Suppressor macrophage (primary cell): ENCODE measurements at regions not wholly inside any gene's neighbourhood (a gene's known extent, or its start where the extent isn't known, plus 50 kb on each side); places are given as distances from the start of the nearest gene placed in this dataset.
"Not testable (repeated sequence)": the region's sequence is repeated elsewhere in the genome, so short reads cannot be mapped to it uniquely, and the experiment has no call there.

Experiments
- DNase-seq, 4 experiments: peaks; one replicate each; pipeline ENCODE4 v3.0.0-alpha.2; 2020 to 2022

DNA sequence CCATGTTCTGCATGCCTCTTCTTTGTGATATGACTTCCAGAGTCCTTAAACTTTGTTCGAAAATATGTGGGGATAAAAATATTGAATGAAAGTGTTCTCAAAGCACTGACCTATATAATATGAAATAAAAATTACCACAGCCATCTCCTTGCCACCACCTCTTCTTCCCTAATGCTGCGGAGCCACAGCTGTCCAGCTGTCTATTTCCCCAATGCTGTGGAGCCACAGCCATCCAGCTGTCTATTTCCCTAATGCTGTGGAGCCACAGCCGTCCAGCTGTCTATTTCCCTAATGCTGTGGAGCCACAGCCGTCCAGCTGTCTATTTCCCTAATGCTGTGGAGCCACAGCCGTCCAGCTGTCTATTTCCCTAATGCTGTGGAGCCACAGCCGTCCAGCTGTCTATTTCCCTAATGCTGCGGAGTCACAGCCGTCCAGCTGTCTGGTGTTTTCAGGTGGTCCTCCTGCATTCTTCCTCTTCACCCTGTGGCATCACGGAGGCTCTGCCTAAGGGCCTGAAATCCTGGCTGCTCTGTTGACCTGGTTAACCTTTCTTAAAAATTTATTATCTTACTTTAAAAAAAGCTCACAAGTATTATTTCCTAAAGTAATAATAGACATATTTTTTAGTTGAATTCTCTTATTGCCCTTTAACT lies 266.1 kb upstream of the MEX3C start:
- DNase-seq: no peak

DNA sequence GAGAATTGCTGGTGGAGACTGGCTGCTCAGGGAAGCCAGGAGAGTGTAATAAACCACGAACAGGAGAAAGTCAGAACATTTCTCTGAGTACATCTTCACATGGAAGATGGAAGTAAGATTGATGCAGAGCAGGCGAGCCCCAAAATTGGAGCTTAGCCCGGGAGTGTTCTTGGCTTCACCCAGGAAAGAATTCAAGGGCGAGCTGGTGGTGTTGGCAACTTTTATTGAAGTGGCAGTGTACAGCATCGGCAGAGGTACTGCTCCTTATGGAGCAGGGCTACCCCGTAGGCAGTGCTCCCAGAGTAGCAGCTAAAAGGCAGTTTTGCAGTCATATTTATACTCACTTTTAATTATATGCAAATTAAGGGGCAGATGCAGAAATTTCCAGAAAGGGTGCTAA lies 281.4 kb upstream of the MEX3C start:
- no peak for DNase-seq

DNA sequence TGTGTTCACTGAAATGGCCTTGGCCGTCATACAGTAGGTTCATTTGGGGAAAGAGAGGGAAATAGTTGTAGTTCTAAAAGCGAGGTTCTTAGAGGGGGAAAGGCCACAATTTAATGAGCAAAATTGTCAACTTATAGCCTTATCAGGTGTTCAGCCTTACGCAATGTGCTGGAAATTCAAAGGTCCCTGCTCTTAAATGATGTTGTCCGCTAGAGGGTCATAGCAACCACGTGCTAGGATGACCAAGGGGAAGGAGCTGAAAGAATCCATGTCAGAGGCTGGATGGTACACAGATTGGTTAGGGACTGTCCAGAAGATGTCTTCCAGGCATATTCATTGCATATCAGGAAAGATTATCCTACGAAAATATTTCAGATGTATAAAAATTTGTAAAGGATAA lies 282.3 kb upstream of the MEX3C start:
- DNase-seq: no peak

DNA sequence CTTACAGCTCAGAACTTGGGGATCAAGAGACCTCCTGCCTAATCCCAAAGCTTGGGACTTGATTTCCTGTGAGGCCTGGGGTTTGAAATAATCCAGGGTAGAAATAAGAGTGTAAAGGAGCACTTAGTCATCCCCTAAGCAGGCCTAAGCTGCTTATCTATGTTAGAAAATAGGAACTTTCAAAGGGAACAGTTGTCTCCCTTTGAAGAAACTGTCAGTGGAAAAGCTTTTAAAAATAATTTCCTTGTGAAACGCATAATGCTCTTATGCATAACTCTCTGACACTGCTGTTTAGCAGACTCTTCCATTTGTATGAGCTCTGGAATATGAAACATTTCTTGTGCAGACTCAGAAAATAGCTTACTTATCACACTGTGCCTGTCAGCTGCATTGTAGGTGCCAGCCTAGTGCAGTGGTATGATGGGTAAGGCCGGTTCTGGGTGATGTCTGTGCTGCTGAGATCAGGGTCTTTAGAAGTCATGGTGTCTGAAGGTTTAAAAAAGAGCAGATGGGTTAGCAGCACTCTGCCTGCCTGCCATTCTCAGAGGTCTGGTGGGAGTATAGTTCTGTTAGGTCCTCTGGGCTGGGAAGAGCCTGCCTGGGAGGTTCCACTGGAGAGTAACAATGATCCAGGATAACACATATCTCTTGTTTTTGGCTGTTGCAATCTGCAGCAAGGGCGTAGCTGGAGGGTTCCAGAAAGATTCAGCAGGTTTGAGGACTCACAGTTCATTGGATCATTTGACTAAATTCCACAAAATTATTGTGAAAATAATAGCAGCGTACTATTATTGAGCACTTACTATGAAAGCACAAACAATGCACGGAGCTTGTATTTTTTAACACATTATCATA lies 283.2 kb upstream of the MEX3C start:
- DNase-seq: no peak

DNA sequence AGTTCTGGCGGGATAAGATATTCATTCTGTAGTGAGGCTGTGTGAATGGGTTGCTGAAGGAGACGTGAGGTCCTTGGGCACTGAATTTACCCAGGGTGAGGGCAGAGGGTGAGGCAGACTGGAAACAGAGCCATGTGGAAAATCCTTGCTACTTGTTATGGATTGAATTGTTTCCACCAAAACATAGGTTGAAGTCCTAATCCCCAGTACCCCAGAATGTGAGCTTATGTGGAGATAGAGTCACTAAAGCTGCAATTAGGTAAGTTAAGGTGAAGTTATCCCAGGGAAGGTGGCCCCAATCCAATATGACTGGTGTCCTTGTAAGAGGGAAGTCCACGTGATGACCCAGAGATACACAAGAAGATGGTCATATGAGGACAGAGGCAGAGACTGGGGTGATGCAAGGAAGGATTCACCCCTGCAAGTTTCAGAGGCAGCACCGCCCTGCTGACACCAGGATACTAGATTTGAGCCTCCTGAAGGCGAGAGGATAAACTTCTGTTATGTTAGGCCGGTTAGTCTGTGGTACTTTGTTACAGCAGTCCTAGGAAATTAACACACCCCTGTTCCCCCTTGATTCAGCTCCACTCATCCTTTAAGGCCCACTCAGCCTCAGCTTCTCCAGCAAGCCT lies 289.4 kb upstream of the MEX3C start:
- no peak for DNase-seq

DNA sequence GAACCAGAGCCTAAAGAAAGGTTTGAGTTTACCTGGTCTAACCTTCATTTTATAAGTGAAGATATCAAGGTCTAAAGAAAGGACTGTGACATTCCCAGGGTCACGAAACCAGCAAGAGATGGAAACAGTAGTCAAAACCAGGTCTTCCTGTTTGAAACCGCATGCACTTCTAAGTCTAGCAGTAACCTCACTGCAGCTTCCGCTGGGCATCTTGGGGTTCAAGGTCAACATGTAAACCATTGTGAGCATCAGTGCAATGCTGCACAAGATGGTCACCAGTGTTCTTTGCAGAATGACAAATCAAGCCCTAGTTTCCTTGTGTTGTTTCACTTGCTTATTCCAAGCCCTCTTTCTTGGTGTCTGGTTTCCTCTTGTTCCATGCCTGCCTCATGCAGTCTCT lies 292.9 kb upstream of the MEX3C start:
- no peak for DNase-seq

DNA sequence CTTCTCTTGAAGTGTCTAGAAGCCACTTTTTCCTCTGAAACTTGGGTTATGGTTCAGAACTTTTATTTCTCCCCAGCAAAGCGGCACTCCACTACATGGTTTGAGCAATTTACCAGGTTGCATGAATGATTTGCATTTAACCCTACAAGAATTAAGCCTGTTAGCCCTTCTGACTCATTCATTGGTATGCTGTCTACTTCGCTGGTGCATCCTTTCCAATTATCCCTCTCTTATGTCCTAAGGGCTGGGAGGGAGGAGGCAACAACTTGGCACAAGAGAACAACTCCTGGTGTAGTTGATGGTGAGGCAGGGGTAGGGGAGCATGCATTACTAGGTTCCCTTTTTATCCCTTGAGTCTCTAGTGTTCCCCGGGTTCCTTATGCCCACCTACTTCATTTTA lies 293.4 kb upstream of the MEX3C start:
- no peak for DNase-seq

DNA sequence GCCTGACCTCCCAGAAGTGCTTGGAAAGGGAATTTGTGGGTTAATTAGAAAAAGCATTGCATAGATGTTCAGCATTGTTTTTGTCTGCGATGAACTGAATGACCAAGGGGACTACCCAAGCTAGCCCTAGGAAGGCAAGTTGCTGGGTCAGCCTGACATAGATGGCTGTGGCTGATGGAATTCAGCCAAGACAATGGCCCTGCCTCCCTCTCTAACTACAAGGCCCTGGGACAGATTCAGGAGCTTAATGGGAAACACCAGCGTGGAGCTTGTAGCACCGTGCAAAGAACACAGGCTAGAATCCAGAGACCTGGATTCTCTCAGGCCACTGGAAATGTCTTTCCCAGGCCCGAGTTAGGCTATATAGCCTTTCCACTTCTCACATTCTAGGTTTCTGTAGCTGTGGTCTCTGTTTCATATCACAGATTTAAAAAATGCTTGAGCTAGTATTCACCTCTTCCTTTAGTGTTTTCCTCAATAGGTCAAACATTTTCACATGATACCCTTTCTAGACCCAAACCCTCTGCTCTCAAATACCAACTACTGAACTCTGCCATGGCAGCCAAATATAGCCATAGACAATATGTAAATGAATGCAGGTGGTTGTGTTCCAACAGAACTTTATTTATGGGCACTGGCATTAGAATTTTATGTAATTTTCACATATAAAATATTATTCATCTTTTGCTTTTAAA lies 294.3 kb upstream of the MEX3C start:
- no peak for DNase-seq

DNA sequence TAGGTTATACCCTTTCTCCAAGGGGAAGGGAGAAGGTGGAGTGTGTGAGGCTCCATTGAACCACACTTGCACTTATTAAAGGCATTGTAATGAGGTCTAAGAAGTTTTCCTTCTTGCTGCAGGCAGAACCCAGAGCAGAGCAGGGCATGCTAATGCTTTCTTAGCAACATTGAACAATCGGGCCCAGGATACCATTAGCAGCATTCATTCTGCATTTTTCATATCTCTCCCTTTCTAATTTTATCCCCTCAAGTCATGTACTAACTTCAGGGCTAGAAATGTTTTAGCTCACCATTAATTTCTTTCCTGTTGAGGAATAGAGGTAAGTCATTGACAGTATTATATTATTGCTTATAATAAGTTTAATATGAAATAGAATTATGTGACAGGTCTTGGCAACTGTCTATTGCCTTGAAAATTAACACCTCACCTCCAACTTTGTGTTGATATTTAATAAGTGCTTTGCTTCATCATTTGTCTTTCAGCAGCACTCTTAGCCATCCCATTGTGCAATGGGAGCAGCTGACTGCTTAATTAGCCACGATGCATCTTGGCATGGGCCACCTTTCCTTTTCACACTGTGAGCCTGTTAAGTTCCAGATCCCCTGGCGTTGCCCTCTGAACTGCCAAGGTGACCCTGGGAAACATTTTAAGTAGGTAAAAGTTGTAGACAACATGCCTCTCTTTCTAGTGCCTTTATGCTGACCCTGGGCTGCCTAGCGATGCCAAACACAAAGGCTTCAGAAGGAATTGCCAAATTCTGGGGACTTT lies 300.8 kb upstream of the MEX3C start:
- DNase-seq: no peak

DNA sequence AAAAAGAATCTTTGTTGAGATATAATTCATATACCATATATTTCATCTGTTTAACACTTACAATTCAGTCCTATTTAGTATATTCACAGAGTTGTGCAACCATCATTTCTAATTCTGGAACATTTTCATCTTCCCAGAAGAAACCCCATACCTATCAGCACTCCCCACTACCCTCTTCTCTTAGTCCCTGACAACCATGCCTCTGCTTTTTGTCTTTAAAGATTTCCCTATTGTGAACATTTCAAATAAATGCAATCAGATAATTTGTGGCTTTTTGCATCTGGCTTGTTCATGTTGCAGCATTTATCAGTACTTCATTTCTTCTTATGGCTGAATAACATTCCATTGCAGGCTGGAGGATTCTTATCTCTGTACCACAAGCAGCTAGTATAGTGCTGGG lies 305.9 kb upstream of the MEX3C start:
- no peak for DNase-seq

DNA sequence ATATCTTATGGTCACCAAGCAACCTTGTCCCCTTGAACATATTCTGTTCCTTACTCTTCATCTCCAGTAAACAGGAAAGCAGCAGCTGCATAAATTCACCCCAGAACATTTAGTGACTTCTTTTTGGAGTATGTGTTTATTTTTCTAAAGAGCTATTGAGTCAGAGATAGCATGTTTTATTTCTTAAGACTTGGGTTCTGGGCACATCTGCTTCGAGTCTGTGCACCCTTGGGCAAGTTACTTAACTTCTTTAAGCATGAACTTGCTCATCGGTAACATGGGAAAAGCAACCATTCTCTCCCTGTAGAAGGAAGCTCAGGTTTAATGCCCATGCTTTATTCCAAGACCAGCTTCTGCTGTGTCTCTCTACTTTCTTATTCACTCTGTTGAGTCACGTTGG lies 309.3 kb upstream of the MEX3C start:
- DNase-seq: no peak

DNA sequence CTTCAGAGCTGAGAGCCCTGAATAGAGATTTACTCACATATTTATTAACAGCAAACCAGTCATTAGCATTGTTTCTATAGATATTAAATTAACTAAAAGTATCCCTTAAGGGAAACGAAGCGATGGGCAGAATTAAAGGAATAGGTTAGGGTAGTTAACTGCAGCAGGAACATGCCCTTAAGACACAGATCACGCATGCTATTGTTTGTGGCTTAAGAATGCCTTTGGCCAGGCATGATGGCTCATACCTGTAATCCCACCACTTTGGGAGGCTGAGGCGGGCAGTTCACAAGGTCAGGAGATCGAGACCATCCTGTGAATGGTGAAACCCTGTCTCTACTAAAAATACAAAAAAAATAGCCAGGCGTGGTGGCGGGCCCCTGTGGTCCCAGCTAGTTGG lies 310.9 kb upstream of the MEX3C start:
- DNase-seq: not testable (repeated sequence)

DNA sequence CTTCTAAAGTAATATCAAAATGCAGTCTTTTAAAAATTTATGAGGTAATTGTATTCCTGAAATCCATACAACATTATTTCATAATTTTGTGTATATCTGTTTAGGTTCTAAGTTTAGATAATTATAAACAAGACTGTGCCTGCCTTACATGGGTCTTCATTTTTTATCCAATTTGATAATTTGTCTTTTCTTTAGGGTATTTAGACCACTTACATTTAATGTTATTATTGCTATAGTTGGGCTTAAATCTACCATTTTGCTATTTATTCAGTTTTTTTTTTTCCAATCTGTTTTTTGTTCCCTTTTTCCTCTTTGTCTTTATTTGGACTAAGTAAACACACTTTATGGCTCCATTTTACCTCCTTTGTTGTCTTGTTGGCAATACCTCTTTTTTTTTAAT lies 312.5 kb upstream of the MEX3C start:
- no peak for DNase-seq

DNA sequence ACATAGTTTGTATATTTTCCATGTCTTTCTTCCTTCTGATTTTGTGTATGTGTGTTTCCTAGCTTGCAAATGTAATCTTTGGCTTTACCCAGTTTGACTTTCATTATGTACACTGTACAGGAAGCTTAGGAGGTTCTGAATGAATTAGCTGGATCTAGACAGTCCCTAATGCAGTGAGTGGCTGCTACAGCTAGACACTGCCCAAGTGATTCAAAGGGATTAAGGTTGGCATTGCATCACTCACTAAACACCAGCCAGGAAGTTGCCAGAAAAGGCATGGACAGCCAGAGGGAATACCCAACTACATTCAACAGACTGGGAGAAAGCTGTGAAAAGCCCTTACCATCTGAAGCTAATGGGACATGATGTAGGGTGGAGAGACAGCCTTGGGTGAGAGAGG lies 316.0 kb upstream of the MEX3C start:
- DNase-seq: no peak

DNA sequence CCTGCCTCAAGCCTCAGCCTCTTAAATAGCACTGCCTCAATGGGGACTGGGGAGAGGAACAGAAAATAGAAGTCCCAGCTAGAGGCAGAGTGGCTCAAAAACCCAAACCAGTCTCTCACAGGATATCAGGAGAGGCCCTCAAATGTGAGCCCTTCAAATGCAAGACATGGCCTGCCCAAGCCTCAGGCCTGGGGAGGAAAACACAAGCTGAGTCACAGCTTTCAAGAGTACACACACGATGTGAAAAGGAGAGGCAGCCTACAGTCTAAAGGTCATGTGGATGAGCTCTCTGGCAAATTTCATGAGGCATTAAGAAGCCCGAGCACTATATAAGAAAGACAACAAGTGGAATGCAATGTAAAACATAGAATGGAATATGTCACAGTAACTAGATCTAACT lies 316.6 kb upstream of the MEX3C start:
- no peak for DNase-seq

DNA sequence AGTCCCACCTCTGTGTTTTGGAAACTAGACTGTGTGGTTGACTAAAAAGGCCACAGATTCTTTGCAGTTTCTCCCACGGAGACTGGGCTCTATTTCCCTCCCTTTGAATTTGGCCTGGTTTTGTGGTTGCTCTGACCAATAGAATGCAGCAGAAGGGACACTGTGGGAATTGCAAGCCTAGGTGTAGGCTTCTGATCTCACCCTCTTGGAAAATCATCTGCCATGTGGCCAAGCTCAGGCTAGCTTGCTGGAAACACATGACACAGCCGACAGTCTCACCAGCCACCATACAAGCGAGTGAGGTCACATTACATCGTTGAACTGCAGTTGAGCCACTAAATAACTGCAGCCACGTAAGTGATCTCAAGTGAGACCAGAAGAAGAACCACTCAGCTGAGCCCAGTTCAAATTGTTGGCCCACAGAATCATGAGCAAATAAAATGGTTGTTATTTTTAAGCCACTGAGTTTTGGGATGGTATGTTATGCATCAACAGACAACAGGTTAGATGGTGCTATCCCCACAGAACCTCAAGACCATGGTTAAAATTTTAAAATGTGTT lies 319.1 kb upstream of the MEX3C start:
- no peak for DNase-seq

DNA sequence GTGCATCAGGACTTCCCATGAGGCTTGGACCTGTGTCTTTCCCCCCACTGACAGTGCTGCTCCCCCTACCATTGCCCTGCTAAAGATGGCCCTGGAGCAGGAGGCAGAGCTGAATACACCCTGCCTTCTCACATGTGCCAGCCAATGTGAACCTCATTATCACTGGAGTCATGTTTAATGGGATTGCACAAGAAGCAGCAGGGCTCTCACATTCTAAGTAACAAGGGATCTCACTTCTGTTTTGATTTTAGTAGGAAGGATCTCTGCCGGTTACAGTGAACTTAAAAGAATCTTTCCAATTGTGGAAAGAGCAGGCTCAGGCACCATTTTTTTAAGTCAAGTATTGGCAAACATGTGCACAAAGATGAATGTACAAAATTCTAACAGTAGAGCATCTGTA lies 322.1 kb upstream of the MEX3C start:
- no peak for DNase-seq

DNA sequence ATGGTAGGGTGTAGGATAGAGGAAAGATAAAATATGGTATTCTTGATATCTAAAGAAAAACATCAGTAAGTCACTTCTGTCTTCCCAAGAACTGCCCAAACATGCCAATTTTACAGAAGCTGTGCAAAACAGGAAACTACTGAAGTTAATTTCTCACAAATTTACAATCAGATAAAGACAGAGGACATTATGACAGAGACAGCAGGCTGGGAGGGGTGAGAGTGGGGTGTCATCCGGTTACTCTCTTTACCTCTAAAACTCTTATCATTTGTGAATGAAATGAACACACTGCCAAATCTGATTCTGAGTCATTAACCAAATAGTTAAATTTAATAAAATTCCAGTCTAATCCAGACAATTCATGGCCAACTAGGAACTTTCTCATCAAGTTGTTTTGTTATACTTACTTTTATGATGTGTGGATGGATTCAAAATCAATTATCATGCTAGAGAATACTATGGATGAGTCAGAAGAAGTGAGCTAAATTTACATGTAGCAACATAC lies 323.2 kb upstream of the MEX3C start:
- DNase-seq: no peak

DNA sequence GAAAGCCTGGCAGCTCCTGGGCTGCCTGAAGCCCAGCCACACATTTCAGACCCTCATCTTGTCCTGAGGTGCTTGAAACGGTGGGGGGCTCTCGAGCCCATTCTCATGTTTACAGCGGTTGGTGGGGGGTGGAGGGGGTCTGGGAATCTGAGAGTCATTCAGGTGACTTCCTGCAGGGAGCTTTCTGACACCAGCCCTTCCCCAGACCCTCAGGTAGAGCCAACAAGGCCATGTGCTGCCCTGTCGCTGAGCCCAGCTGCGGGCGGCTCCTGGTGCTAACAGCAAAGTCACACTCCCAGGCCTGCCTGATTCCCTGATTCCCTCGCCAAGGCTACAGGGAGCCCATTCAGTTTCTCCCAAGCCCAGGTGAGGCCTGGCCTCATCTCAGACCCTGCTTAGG lies 324.9 kb upstream of the MEX3C start:
- no peak for DNase-seq

DNA sequence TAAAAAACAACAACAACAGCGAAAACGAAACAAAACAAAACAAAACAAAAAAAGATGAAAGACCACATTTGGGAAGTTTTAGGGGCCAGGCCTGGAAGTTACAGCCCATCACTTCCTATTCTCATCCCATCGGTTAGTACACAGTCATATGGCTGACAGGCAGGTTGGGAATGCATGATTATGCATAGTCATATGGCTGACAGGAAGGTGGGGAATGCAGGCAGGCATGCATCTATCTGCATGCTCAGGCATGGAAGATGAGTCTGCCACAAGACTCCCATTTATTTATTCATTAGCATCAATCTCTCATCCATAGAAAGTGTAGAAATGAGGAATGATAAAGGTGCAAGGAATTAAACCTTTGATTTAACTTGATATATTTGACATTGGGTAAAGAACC lies 325.3 kb upstream of the MEX3C start:
- DNase-seq: no peak

DNA sequence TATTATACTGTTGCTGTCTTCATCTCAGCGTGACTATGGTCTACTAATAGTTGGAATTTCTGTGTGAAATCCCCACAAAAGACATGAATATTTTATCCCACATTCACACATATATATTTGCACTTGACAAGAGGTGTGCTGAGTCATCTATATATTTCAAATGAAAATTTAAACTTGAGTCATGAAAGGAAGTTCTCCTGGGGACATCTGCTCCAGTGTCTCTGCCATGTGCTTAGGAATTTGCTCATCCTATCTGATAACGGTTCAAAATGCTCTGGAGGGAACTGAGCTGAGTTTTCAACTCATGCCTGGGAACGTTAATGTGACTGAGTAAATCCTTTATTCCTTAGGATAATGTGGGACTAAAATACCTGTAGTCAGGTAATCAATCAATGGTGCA lies 326.2 kb upstream of the MEX3C start:
- no peak for DNase-seq
